ENCODE measurements at regions not wholly inside any gene's neighbourhood (a gene's known extent, or its start where the extent isn't known, plus 50 kb on each side); places are given as distances from the start of the nearest gene placed in this dataset.

GRCh38 chr6:168244961-168245551 is 74.5 kb downstream of the DACT2 start:
- no peak for TF ChIP-seq CTCF (IDR thresholded peaks at IDR 0.05; ENCODE audit: low read depth, low read length, missing control alignments)
- no peak for DNase-seq (ENCODE audit: extremely low read depth, low read depth)
- H3K4me3 ChIP-seq (replicated peaks; ENCODE audit: low read depth, low read length): no peak overlapping the region

DNA sequence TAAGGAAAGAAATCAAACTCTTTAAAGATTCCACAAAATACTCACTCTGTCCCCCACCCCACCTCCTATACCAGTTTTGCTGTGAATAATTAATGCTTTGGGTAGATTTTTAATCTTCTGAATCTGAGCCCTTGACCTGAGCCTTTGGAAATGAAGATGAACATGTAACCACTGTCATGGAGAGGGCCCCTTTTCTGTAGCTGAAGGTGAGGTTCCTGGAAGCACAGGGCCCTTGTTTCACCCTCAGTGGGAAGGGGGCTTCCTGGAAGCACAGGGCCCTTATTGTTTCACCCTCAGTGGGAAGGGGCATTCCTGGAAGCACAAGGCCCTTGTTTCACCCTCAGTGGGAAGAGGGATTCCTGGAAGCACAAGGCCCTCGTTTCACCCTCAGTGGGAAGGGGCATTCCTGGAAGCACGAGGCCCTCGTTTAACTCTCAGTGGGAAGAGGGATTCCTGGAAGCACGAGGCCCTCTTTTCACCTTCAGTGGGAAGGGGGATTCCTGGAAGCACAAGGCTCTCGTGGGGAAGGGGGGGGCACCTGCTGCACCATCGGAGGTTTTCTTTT is 75.7 kb downstream of the DACT2 start:
- no peak for TF ChIP-seq CTCF (IDR thresholded peaks at IDR 0.05; ENCODE audit: low read depth, low read length, missing control alignments)

DNA sequence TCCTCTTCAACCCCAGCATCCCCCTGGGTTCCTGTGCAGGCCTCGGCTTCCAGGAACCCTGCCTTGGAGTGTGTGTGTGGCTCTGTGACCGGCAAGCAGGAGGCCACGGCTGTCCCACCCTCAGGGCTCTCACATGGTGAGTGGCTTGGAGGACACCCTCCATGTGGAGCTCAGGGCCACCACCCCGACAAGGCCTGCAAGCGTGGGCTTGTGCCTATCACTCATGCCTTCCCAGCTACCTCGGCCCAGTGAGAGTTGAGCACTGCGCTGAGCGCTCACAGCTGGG is 76.7 kb downstream of the DACT2 start:
- no peak for TF ChIP-seq CTCF (IDR thresholded peaks at IDR 0.05; ENCODE audit: low read depth, low read length, missing control alignments)
- DNase-seq (ENCODE audit: extremely low read depth, low read depth): no peak
- H3K4me3 ChIP-seq (replicated peaks; ENCODE audit: low read depth, low read length): no peak overlapping the region

More for the DNA sequence above, 75.7 kb downstream of the DACT2 start:
- DNase-seq (ENCODE audit: extremely low read depth, low read depth): no peak
- H3K4me3 ChIP-seq (replicated peaks; ENCODE audit: low read depth, low read length): no peak overlapping the region

DNA sequence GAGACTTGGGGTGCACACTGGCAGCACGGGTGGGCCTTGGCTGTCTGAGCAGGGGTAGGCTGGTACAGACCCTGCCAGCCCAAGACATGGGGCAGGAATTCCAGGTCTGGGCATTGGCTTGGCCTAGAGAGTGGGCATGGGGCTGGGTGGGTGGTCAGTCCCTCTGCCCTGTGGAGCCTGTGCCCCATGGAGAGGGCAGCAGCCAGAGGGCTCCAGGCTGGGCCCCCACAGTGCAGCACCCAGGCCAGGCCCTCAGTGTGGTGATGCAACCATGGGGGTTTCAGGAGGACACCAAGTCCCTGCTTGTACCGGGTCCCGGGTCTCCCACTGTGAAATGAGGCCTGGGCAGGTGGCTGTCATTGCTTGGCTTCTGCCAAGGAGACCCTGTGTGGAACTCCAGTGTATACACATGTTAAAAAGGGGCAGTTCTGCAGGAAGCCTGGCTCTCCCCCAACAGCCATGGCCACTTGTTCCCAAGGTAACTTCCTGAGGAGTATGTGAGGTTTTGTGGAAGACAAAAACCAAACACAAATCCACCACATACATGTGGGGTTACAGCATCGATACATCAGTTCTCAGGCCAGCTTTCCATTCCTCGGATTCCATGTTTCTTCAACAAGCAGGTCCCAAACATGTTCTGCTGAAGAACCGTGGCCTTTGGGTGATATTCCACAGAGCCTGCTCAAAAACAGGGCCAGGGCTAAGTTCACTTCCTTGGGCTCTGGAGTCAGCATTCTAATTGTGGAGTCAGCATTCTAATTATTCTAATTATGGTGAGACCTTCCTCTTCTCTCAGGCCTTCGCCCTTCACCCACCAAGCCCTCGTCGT is 77.3 kb downstream of the DACT2 start:
- no peak for DNase-seq (ENCODE audit: extremely low read depth, low read depth)
- no peak overlapping the region for H3K4me3 ChIP-seq (replicated peaks; ENCODE audit: low read depth, low read length)
- no peak for TF ChIP-seq CTCF (IDR thresholded peaks at IDR 0.05; ENCODE audit: low read depth, low read length, missing control alignments)

DNA sequence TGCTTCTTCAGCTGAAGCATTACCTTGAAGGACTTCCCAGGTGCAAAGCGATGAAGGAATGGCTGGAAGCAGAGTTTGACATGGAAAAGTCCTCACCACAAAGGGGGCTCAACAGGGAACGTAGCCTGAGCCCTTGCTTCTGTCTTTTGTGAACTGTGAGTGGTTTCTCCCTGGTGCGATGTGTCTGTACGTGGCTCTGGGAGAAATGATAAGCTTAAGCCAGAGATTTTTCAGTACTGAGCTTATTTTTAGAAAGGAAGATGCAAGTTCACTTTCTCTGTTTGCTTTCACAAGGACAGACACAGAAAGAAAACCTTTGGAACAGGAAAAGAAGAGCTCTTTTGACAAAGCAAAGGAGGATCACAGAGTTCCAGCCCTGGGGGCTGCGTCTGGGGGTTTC is 79.4 kb downstream of the DACT2 start:
- H3K4me3 ChIP-seq (replicated peaks; ENCODE audit: low read depth, low read length): no peak overlapping the region
- no peak for TF ChIP-seq CTCF (IDR thresholded peaks at IDR 0.05; ENCODE audit: low read depth, low read length, missing control alignments)
- DNase-seq (ENCODE audit: extremely low read depth, low read depth): no peak

DNA sequence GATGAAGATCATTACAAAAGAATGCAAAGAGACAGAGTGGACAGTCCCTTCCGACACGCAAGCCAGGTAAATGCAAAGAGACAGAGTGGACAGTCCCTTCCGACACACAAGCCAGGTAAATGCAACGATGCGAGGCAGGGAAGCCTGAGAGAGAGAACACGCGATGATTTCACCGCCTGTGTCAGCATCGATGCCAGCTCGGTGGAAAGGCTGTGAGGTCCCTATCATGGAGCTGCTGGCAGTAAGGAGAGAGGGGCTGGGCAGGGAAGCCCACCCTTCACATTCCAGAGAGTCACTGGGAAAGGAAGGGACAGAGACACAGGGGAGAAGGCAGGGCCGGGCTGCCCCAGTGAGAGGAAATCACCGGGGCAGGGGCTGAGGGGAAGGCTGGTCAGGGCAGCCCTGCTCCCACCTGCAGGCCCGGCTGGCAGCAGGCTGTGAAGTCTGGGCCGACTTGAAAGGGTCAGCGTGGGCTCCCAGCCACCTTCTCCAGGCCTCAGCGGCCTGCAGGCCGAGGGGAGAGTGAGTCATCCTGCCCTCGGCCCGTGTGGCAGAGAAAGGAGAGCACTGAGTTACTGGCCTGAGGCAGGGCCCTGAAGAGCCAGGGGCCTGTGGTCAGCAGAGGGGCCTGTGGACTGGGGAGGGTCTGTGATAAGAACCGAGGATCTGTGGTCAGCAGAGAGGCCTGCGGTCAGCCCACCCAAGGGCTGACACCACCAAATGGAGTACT is 80.4 kb downstream of the DACT2 start:
- no peak for TF ChIP-seq CTCF (IDR thresholded peaks at IDR 0.05; ENCODE audit: low read depth, low read length, missing control alignments)
- no peak overlapping the region for H3K4me3 ChIP-seq (replicated peaks; ENCODE audit: low read depth, low read length)
- DNase-seq (ENCODE audit: extremely low read depth, low read depth): no peak
